ENCODE measurements at regions not wholly inside any gene's neighbourhood (a gene's known extent, or its start where the extent isn't known, plus 50 kb on each side); places are given as distances from the start of the nearest gene placed in this dataset.
"Not testable (repeated sequence)": the region's sequence is repeated elsewhere in the genome, so short reads cannot be mapped to it uniquely, and the experiment has no call there.

GRCh38 chr1:166305371-166305770, 138.6 kb upstream of the FAM78B start:
- Histone ChIP-seq H3K27ac (ENCODE audit: low read length) (no peak overlapping the region), H3K9me3 (ENCODE audit: control insufficient read depth, low read depth, low read length) (no peaks in the 10 kb centered on the region), H3K27me3 (ENCODE audit: control insufficient read depth, insufficient read depth, low read length) (no peaks in the 10 kb centered on the region), H3K36me3 (ENCODE audit: control insufficient read depth, insufficient read depth, low read length) (no peaks in the 10 kb centered on the region), H3K4me3 (ENCODE audit: low read length) (no peak overlapping the region), H3K4me1 (ENCODE audit: control insufficient read depth, insufficient read depth, low read length) (no peaks in the 10 kb centered on the region)
- no CpG with 5 or more reads among the region's 2 CpGs for WGBS (ENCODE audit: insufficient coverage, low lambda C conversion rate)
- no peak for DNase-seq

- 71% methylated on average over 1 of the region's 9 CpGs for WGBS (ENCODE audit: insufficient coverage, low lambda C conversion rate)
- no peaks in the 10 kb centered on the region for H3K4me1 ChIP-seq (ENCODE audit: control insufficient read depth, insufficient read depth, low read length)
- H3K4me3 ChIP-seq (ENCODE audit: low read length), result no peak overlapping the region
- no peaks in the 10 kb centered on the region for H3K9me3 ChIP-seq (ENCODE audit: control insufficient read depth, low read depth, low read length)
- no peak for DNase-seq
- H3K27ac ChIP-seq (ENCODE audit: low read length), result no peak overlapping the region
- H3K36me3 ChIP-seq (ENCODE audit: control insufficient read depth, insufficient read depth, low read length), result no peaks in the 10 kb centered on the region
- H3K27me3 ChIP-seq (ENCODE audit: control insufficient read depth, insufficient read depth, low read length), result no peaks in the 10 kb centered on the region
These were observed 140.7 kb upstream of the FAM78B start for GRCh38 chr1:166307261-166308188.

- H3K4me3 ChIP-seq (ENCODE audit: low read length); H3K4me1 ChIP-seq (ENCODE audit: control insufficient read depth, insufficient read depth, low read length); H3K36me3 ChIP-seq (ENCODE audit: control insufficient read depth, insufficient read depth, low read length); H3K27ac ChIP-seq (ENCODE audit: low read length); H3K27me3 ChIP-seq (ENCODE audit: control insufficient read depth, insufficient read depth, low read length); H3K9me3 ChIP-seq (ENCODE audit: control insufficient read depth, low read depth, low read length); DNase-seq: not testable (repeated sequence)
- WGBS (ENCODE audit: insufficient coverage, low lambda C conversion rate), result no CpG with 5 or more reads among the region's 5 CpGs
These were observed 149.5 kb upstream of the FAM78B start for GRCh38 chr1:166316306-166316705.

DNA sequence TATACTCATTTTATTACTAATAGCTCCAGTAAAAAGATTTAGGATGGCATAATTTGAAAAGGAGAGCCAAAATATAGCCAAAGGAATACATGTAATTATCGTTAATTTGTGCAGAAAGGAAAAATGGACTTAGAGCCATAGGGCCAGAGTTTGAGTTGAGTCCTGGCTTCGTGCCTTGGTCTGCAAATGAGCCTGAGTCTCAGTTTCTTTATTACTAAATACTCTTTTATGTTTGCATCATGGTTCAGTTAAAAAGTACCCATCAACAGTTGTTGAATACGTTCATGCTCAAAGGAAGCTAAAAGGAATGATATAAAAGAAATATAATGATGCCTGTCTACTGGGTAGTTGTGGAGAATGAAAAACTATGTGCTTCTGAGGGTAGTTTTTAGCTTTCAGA, 155.7 kb upstream of the FAM78B start:
- WGBS (ENCODE audit: insufficient coverage, low lambda C conversion rate), result 86% methylated on average over 1 of the region's 3 CpGs
- Histone ChIP-seq H3K9me3 (ENCODE audit: control insufficient read depth, low read depth, low read length) (no peaks in the 10 kb centered on the region), H3K36me3 (ENCODE audit: control insufficient read depth, insufficient read depth, low read length) (no peaks in the 10 kb centered on the region), H3K27ac (ENCODE audit: low read length) (no peak overlapping the region), H3K4me1 (ENCODE audit: control insufficient read depth, insufficient read depth, low read length) (no peaks in the 10 kb centered on the region), H3K4me3 (ENCODE audit: low read length) (no peak overlapping the region), H3K27me3 (ENCODE audit: control insufficient read depth, insufficient read depth, low read length) (no peaks in the 10 kb centered on the region)
- DNase-seq, result no peak

- Histone ChIP-seq H3K4me1 (ENCODE audit: control insufficient read depth, insufficient read depth, low read length) (no peaks in the 10 kb centered on the region), H3K4me3 (ENCODE audit: low read length) (no peak overlapping the region), H3K9me3 (ENCODE audit: control insufficient read depth, low read depth, low read length) (no peaks in the 10 kb centered on the region), H3K27me3 (ENCODE audit: control insufficient read depth, insufficient read depth, low read length) (no peaks in the 10 kb centered on the region), H3K27ac (ENCODE audit: low read length) (no peak overlapping the region), H3K36me3 (ENCODE audit: control insufficient read depth, insufficient read depth, low read length) (no peaks in the 10 kb centered on the region)
- no peak for DNase-seq
- no CpG with 5 or more reads among the region's 5 CpGs for WGBS (ENCODE audit: insufficient coverage, low lambda C conversion rate)
These were observed 161.1 kb upstream of the FAM78B start for GRCh38 chr1:166327886-166328285.

DNA sequence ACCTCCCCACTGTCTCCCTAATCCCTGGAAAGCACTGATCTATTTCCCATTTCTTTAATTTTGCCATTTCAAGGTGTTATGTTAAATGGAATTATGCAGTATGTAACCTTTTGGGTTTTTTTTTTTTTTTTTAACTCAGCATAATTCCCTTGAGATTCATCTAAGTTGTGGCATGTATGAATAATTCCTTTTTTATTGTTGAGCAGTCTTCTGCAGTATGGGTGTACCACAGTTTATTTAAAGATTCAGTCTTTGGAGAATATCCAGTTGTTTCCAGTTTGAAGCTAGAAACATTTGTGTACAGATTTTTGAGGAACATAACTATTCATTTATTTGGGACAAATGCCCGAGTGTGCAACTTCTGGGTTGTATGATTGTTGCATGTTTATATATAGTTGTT, 162.2 kb upstream of the FAM78B start:
- Histone ChIP-seq H3K9me3 (ENCODE audit: control insufficient read depth, low read depth, low read length) (no peaks in the 10 kb centered on the region), H3K27ac (ENCODE audit: low read length) (no peak overlapping the region), H3K4me3 (ENCODE audit: low read length) (no peak overlapping the region), H3K4me1 (ENCODE audit: control insufficient read depth, insufficient read depth, low read length) (no peaks in the 10 kb centered on the region), H3K27me3 (ENCODE audit: control insufficient read depth, insufficient read depth, low read length) (no peaks in the 10 kb centered on the region), H3K36me3 (ENCODE audit: control insufficient read depth, insufficient read depth, low read length) (no peaks in the 10 kb centered on the region)
- no CpG with 5 or more reads among the region's 1 CpG for WGBS (ENCODE audit: insufficient coverage, low lambda C conversion rate)
- DNase-seq, result no peak

DNA sequence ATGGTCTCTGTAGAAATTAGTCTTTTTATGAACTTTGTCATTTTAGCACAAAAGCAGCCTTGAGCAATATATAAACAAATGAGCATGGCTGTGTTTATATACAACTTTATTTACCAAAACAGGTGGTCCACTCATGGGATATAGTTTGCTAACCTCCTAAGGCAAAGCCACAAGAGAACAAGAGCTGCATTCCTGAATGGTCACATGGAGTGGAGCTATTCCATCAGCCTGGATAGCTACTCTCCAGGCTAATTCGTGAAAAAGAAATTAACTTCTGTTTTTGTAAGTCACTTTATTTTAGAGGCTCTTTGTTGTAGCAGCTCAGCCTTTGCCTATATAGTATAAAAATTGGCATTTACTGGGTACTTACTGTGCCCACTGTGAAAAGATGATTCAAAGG, 163.3 kb upstream of the FAM78B start:
- no peak overlapping the region for H3K4me3 ChIP-seq (ENCODE audit: low read length)
- H3K4me1 ChIP-seq (ENCODE audit: control insufficient read depth, insufficient read depth, low read length), result no peaks in the 10 kb centered on the region
- no peaks in the 10 kb centered on the region for H3K27me3 ChIP-seq (ENCODE audit: control insufficient read depth, insufficient read depth, low read length)
- H3K27ac ChIP-seq (ENCODE audit: low read length), result no peak overlapping the region
- no peaks in the 10 kb centered on the region for H3K9me3 ChIP-seq (ENCODE audit: control insufficient read depth, low read depth, low read length)
- WGBS (ENCODE audit: insufficient coverage, low lambda C conversion rate), result 60% methylated on average over 1 of the region's 1 CpG
- DNase-seq, result no peak
- H3K36me3 ChIP-seq (ENCODE audit: control insufficient read depth, insufficient read depth, low read length), result no peaks in the 10 kb centered on the region

GRCh38 chr1:166338105-166338504, 171.3 kb upstream of the FAM78B start:
- WGBS (ENCODE audit: insufficient coverage, low lambda C conversion rate), result no CpG with 5 or more reads among the region's 2 CpGs
- Histone ChIP-seq H3K4me3 (ENCODE audit: low read length) (no peak overlapping the region), H3K27ac (ENCODE audit: low read length) (no peak overlapping the region), H3K4me1 (ENCODE audit: control insufficient read depth, insufficient read depth, low read length) (no peaks in the 10 kb centered on the region), H3K9me3 (ENCODE audit: control insufficient read depth, low read depth, low read length) (peaks cover under 1% of the 10 kb centered on the region), H3K27me3 (ENCODE audit: control insufficient read depth, insufficient read depth, low read length) (no peaks in the 10 kb centered on the region), H3K36me3 (ENCODE audit: control insufficient read depth, insufficient read depth, low read length) (no peaks in the 10 kb centered on the region)
- DNase-seq, result no peak

DNA sequence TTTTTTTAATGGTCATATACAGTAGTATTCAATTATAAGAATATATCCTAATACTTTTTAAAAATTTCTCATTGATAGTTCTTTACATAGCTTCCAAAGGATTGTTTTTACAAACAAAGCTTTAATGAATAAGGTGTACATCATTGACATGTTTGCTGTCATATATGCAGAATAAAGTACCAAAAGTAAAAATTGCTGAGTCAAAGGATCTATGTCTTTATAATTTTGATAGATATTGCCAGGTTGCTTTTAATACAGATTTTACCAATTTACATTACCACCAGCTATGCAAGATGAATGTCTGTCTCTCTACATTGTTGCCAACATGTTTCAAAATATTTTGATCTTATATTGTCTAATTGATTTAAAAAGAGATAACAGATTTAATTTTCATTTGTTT, 173.9 kb upstream of the FAM78B start:
- H3K27me3 ChIP-seq (ENCODE audit: control insufficient read depth, insufficient read depth, low read length), result no peaks in the 10 kb centered on the region

DNA sequence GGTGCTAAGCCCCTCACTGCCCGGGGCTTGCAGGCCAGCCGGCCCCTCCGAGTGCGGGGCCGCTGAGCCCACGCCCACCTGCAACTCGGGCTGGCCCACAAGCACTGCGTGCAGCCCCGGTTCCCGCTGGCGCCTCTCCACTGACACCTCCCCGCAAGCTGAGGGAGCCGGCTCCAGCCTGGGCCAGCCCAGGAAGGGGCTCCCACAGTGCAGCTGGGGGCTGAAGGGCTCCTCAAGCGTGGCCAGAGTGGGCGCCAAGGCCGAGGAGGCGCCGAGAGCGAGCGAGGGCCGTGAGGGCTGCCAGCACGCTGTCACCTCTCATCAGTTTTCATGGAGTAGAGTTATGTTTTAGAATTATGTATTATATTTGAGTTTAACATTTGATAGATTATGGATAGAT, 176.5 kb upstream of the FAM78B start:
- Histone ChIP-seq H3K27me3 (ENCODE audit: control insufficient read depth, insufficient read depth, low read length) (no peaks in the 10 kb centered on the region), H3K27ac (ENCODE audit: low read length) (no peak overlapping the region), H3K36me3 (ENCODE audit: control insufficient read depth, insufficient read depth, low read length) (no peaks in the 10 kb centered on the region), H3K4me3 (ENCODE audit: low read length) (no peak overlapping the region), H3K9me3 (ENCODE audit: control insufficient read depth, low read depth, low read length) (peaks cover 4% of the 10 kb centered on the region), H3K4me1 (ENCODE audit: control insufficient read depth, insufficient read depth, low read length) (no peaks in the 10 kb centered on the region)
- WGBS (ENCODE audit: insufficient coverage, low lambda C conversion rate), result no CpG with 5 or more reads among the region's 22 CpGs
- DNase-seq, result no peak

More for the DNA sequence above, 173.9 kb upstream of the FAM78B start:
- Histone ChIP-seq H3K4me3 (ENCODE audit: low read length) (no peak overlapping the region), H3K4me1 (ENCODE audit: control insufficient read depth, insufficient read depth, low read length) (no peaks in the 10 kb centered on the region), H3K9me3 (ENCODE audit: control insufficient read depth, low read depth, low read length) (peaks cover 4% of the 10 kb centered on the region), H3K36me3 (ENCODE audit: control insufficient read depth, insufficient read depth, low read length) (no peaks in the 10 kb centered on the region), H3K27ac (ENCODE audit: low read length) (no peak overlapping the region)
- no peak for DNase-seq

DNA sequence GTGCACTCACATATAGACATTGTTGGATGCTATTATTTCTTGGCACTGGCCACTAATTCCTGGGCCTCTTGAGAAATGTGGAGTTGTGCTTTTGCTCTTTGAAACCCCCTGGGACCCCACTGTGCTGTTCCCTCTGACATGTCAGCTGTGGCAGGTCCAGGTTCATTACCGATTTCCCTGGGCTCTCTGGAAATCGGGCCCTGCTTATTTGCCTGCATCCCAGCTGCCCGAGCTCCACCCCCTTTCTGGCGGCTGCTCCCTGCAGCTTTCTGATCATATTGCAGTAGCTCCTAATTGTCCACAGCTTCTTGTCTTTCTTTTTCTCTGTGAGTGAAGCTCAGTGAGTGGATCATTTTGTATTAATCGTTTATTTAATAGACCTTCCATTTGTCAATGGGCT, 183.7 kb upstream of the FAM78B start:
- Histone ChIP-seq H3K36me3 (ENCODE audit: control insufficient read depth, insufficient read depth, low read length) (no peaks in the 10 kb centered on the region), H3K9me3 (ENCODE audit: control insufficient read depth, low read depth, low read length) (no peaks in the 10 kb centered on the region)
- DNase-seq, result no peak

More for the DNA sequence above, 183.7 kb upstream of the FAM78B start:
- H3K27me3 ChIP-seq (ENCODE audit: control insufficient read depth, insufficient read depth, low read length), result no peaks in the 10 kb centered on the region
- H3K4me1 ChIP-seq (ENCODE audit: control insufficient read depth, insufficient read depth, low read length), result no peaks in the 10 kb centered on the region
- WGBS (ENCODE audit: insufficient coverage, low lambda C conversion rate), result 90% methylated on average over 1 of the region's 5 CpGs
- H3K27ac ChIP-seq (ENCODE audit: low read length), result no peak overlapping the region
- H3K4me3 ChIP-seq (ENCODE audit: low read length), result no peak overlapping the region
